Fibroblast of the aortic adventitia (primary cell): ENCODE measurements at regions not wholly inside any gene's neighbourhood (a gene's known extent, or its start where the extent isn't known, plus 50 kb on each side); places are given as distances from the start of the nearest gene placed in this dataset.

Source experiments
- DNase-seq: peaks from one replicate; pipeline ENCODE4 v3.0.0-alpha.2; 2010; ENCODE audit warnings: low read depth
- H3K4me3 ChIP-seq: 2 replicates; pipeline ENCODE4 v1.5.1; 2011; ENCODE audit warnings: low read depth, mild to moderate bottlenecking, control low read depth, low read length, moderate library complexity
- TF ChIP-seq, protein P1 (sequence below): IDR thresholded peaks from 2 replicates; pipeline ENCODE4 v1.5.1; 2011; ENCODE audit warnings: mild to moderate bottlenecking, low read length, control low read depth, inconsistent platforms; ENCODE audit not compliant: insufficient read depth

DNA sequence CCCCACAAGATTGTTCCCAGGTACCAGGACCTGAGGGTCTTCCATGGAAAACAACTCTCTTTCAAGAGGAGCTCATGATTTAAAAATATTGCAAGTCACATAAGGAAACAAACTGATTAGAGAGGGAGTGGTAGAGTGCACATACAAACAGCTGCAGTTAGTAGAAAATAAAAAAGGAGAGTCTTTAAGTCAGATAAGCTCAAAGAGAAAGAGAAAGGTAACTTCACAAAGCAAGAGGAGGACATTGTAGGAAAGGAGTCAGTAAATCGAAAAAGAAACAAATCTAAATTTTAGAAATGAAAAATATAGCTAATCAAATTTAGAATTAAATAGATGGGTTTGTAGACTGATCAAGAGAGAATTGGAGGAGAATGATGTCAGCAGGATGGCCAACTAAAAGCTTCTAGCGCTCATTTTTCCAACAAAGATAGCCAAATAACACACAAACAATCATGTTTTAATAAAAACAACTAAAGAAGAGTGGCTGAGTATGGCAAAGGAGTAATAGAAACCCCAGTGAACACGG is 86.1 kb upstream of the CD53 start:
- no peak overlapping the region for H3K4me3 ChIP-seq
- DNase-seq, result no peak
- TF ChIP-seq, protein P1, sequence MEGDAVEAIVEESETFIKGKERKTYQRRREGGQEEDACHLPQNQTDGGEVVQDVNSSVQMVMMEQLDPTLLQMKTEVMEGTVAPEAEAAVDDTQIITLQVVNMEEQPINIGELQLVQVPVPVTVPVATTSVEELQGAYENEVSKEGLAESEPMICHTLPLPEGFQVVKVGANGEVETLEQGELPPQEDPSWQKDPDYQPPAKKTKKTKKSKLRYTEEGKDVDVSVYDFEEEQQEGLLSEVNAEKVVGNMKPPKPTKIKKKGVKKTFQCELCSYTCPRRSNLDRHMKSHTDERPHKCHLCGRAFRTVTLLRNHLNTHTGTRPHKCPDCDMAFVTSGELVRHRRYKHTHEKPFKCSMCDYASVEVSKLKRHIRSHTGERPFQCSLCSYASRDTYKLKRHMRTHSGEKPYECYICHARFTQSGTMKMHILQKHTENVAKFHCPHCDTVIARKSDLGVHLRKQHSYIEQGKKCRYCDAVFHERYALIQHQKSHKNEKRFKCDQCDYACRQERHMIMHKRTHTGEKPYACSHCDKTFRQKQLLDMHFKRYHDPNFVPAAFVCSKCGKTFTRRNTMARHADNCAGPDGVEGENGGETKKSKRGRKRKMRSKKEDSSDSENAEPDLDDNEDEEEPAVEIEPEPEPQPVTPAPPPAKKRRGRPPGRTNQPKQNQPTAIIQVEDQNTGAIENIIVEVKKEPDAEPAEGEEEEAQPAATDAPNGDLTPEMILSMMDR, result no peak

DNA sequence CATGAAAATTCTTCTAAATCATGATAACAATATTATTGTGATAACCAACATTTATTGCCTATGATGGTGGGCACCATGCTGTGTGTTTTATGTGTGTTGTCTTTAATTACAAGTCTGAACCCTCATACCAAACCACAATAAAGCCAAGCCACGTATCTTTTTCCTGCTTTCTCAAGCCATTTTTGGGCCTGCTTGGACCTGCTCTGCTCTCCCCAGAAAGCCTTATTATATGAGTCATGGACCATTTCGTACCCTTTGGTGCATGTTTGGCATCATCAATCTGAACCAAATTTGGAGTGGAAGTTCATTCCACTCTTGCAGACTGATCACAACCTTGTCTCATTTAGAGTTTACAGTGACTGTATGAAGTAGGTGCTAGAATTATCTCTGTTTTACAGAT is 87.3 kb upstream of the CD53 start:
- TF ChIP-seq, protein P1, result no peak
- no peak for DNase-seq

DNA sequence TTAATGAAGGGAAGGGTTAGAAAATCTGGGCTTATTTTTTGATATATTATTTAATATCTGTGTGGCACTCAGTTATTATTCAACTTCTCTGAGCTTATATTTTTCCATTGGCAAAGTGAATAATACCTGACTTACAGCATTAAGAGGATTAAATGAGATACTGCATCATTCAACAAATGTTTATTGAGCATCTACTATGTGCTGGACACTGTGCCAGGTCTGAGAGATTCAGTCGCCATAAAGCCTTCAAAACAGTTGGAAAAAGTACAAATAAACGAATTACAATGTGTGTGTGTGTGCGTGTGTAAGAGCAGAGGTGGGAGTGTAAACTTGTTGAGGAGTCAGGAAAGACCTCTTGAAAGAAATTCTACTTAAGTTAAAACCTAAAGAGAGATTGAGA is 87.9 kb upstream of the CD53 start:
- H3K4me3 ChIP-seq, result no peak overlapping the region
- DNase-seq, result no peak
- TF ChIP-seq, protein P1, result no peak

More for the DNA sequence above, 87.3 kb upstream of the CD53 start:
- no peak overlapping the region for H3K4me3 ChIP-seq

DNA sequence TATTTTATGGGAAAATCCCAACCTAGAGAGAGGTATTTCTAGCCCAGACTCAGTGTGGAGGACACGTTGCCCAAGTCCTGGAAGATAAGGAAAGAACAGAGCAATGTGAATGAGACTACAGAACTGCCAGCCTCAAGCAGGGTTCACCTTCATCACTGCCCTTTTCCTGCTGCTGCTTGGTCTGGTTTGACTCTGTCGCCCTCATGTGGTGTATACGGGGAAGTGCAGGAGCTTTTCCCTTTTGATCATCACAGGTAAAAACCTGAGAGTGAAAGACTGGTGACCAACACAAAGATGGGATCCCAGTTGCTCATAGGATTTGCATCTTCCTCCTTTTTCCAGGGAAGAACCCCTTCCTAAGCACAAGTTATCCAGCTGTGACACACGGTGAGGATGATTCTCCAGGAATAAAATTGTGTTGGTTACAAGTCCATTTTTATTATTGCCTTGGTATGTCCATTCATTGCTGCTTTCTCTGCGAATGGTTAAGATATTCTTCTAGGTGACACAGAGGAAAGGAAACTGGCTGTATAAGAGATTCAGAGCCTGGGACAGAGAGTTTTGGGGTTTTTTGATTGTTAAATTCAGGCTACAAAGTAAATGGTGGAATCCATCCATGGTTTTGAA is 89.5 kb upstream of the CD53 start:
- no peak overlapping the region for H3K4me3 ChIP-seq
- DNase-seq, result peak; percentile 63
- TF ChIP-seq, protein P1, result peak; percentile 99

DNA sequence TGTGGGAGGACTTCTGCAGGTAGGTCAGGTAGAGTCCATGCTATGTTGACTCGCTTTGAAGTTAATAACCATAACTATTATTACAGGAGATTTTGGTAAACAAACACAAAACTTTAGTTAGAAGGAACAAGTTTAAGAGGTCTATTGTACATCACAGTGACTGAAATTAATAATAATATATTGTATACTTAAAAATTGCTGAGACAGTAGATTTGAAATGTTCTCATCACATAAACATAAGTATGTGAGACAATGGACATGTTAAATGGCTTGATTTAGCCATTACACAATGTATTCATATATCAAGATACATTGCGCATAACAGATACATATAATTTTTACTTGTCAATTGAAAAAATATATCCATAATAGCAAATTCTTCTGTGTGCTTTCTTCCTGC is 91.4 kb upstream of the CD53 start:
- no peak overlapping the region for H3K4me3 ChIP-seq
- no peak for DNase-seq
- TF ChIP-seq, protein P1, result no peak

DNA sequence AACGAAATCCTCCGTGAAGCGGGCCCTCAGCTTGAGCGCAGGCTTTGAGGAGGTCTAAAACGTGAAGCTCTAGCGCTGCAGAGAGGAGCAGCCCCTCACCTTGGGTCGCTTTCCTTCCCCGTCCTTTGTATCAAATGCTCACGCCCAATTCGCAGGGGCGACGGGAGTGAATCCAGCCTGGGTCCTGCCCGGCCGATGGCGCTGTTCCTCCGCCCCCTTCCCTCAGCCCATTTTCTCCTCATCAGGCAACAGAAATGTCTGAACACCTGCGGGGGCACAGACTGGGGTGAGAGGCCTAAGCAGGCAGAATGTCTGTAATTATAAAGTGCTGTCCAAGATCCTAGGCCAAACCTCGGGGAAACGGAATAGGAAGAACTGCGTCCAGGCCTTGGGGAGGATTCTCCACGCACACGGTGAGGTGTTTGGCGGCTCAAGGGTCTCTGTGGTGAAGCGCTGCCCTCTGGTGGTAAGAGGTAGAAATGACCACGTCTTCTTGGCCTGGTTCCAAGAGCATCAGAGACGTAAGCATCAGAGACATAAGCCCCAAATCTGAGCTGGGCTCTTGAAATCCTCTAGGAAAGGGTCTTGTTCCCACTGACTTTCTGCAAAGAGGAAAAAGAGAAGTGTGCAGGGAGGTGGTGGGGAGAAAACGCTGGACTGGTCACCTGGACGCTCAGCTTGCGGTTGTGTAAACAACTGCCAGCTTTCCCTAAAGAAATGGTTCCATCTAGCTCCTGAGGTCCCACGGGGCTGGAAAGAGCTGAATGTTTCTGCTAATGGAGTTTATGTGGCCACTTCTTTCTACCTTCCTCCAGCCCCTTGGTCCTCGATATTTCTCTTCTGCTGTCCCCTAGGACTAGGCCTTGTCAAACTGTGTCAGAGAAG is 92.1 kb upstream of the CD53 start:
- no peak overlapping the region for H3K4me3 ChIP-seq
- TF ChIP-seq, protein P1, result peak; percentile 68
- peak; percentile 73 for DNase-seq
